ENCODE measurements at regions not wholly inside any gene's neighbourhood (a gene's known extent, or its start where the extent isn't known, plus 50 kb on each side); places are given as distances from the start of the nearest gene placed in this dataset.

DNA sequence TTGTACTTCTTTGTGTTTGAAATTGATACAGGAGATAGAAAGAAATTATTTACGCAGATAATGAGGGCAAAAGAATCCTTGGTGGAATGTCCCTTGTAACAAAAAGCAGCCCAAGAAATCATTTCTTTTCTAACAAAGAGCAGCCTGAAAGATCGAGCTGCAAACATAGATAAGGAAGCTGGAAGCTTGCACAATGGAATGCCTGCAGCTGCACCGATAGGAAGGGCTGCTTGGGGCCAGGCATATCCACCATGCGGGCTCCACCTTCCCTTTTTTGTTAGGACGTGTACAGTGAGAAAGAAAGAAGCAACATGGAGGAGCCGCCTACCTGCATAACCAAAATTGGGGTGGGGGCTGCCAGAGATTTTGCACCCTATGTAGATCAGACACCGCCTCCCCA, 568.7 kb downstream of the METTL4 start:
- TF ChIP-seq, protein P1, sequence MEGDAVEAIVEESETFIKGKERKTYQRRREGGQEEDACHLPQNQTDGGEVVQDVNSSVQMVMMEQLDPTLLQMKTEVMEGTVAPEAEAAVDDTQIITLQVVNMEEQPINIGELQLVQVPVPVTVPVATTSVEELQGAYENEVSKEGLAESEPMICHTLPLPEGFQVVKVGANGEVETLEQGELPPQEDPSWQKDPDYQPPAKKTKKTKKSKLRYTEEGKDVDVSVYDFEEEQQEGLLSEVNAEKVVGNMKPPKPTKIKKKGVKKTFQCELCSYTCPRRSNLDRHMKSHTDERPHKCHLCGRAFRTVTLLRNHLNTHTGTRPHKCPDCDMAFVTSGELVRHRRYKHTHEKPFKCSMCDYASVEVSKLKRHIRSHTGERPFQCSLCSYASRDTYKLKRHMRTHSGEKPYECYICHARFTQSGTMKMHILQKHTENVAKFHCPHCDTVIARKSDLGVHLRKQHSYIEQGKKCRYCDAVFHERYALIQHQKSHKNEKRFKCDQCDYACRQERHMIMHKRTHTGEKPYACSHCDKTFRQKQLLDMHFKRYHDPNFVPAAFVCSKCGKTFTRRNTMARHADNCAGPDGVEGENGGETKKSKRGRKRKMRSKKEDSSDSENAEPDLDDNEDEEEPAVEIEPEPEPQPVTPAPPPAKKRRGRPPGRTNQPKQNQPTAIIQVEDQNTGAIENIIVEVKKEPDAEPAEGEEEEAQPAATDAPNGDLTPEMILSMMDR (IDR thresholded peaks at IDR 0.05; ENCODE audit: low read depth, low read length, missing input control): no peak
- no peak for TF ChIP-seq ZBTB33 (IDR thresholded peaks at IDR 0.05)
- TF ChIP-seq YY1 (IDR thresholded peaks at IDR 0.05): no peak
- TF ChIP-seq FOXA1 (IDR thresholded peaks at IDR 0.05): no peak
- TF ChIP-seq REST (IDR thresholded peaks at IDR 0.05): no peak
- TF ChIP-seq, protein P2, sequence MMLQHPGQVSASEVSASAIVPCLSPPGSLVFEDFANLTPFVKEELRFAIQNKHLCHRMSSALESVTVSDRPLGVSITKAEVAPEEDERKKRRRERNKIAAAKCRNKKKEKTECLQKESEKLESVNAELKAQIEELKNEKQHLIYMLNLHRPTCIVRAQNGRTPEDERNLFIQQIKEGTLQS (IDR thresholded peaks at IDR 0.05): no peak
- TF ChIP-seq EGR1 (IDR thresholded peaks at IDR 0.05; ENCODE audit: low read depth in 2 of 2): no peak
- TF ChIP-seq TAF1 (conservative IDR thresholded peaks at IDR 0.05): no peak
- TF ChIP-seq RAD21 (IDR thresholded peaks at IDR 0.05): no peak
- TF ChIP-seq RXRA (IDR thresholded peaks at IDR 0.05): no peak
- no peak for TF ChIP-seq JUND (IDR thresholded peaks at IDR 0.05)
- TF ChIP-seq, protein P3, sequence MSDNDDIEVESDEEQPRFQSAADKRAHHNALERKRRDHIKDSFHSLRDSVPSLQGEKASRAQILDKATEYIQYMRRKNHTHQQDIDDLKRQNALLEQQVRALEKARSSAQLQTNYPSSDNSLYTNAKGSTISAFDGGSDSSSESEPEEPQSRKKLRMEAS (IDR thresholded peaks at IDR 0.05): no peak
- TF ChIP-seq GABPA (IDR thresholded peaks at IDR 0.05 in 1 of 2, conservative IDR thresholded peaks at IDR 0.05 in 1 of 2): no peak
